GM21825 (cell line): ENCODE measurements at regions not wholly inside any gene's neighbourhood (a gene's known extent, or its start where the extent isn't known, plus 50 kb on each side); places are given as distances from the start of the nearest gene placed in this dataset.
"Not testable (repeated sequence)": the region's sequence is repeated elsewhere in the genome, so short reads cannot be mapped to it uniquely, and the experiment has no call there.

Source experiments
- ATAC-seq: cut with Tn5 transposase; IDR thresholded peaks from one replicate; pipeline ENCODE4 v1.9.1; 2021; ENCODE audit warnings: mild to moderate bottlenecking, moderate library complexity; ENCODE audit not compliant: unreplicated experiment

DNA sequence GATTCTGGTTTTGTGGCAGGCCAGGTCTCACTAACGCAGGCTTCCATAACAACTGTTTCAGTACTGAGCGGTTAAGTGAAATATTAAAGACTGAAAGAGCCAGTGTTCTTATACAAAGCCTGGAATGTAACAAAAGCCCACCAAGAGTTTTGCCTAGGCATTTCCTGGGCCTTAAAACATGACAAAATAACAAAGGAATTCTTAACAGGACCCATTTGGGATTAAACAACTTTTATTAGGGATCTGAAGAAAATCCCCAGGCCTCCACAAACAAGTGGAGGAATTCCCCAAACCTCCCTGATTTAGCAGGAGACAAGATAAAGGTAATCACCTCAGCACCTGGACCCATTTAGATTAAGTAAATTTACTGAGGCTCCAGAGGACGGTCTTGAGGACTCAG is 799.7 kb upstream of the SPRY2 start:
- ATAC-seq = no peak

- ATAC-seq = no peak
These were observed 799.1 kb upstream of the SPRY2 start for GRCh38 chr13:81139987-81140386.

DNA sequence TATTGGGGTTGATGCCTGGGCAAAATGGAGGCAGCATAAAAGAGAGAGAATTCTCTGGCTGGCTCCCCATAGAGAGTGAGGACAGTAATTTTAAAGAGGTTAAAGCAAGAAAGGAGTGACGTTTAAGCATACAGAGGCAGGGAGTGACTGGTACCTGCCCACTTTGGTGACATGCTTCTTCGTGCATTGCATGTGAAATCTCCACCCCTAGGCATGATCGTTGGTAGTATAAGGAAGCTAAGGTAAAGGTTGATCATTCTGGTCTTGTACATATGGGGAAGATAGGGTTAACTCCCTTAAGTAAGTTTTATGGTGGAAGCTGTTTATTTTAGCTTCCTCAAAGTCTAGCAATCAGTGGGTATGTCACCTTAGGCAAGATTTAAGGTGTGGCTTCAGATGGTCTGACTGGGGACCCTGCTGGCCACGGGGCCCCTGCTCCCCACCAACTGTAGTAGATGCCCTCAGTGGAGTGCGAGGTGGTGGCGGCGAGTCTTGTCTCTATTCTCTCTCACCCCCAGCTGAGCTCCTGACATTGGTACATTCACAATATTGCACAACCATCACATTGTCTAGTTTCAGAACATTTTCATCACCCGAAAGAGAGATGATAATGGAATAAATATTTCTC is 797.5 kb upstream of the SPRY2 start:
- no peak for ATAC-seq

DNA sequence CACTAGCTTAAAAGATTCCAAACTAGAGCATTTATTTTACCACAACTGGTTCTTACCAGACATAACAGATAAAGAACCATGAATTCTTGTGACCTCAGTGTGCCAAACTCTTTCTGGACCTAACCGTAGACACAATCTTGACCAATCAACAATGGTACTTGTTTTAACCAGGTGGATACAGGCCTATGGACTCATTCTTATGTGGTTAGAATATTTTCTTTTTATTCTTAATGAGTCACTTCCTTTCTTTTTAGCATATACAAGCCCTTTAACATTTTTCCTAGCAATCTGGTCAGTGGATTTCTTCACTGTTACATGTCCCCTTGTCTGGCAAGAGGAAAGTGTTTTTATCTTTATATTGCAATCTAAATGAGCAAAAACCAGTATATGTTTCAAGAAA is 792.1 kb upstream of the SPRY2 start:
- no peak for ATAC-seq

GRCh38 chr13:81117416-81117815 is 776.5 kb upstream of the SPRY2 start:
- no peak for ATAC-seq

GRCh38 chr13:81116461-81117282 is 775.7 kb upstream of the SPRY2 start:
- ATAC-seq = no peak

GRCh38 chr13:81109026-81109425 is 768.1 kb upstream of the SPRY2 start:
- ATAC-seq = no peak

GRCh38 chr13:81106348-81106747 is 765.4 kb upstream of the SPRY2 start:
- ATAC-seq = no peak

GRCh38 chr13:81104035-81104715 is 763.2 kb upstream of the SPRY2 start:
- ATAC-seq = no peak

DNA sequence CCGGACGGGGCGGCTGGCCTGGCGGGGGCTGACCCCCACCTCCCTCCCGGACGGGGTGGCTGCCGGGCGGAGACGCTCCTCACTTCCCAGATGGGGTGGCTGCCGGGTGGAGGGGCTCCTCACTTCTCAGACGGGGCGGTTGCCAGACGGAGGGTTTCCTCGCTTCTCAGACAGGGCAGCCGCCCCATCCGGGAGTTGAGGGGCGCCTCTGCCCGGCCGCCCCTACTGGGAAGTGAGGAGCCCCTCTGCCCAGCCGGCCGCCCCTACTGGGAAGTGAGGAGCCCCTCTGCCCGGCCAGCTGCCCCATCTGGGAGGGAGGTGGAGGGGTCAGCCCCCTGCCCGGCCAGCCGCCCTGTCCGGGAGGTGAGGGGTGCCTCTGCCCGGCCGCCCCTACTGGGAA is 761.1 kb upstream of the SPRY2 start:
- not testable (repeated sequence) for ATAC-seq

DNA sequence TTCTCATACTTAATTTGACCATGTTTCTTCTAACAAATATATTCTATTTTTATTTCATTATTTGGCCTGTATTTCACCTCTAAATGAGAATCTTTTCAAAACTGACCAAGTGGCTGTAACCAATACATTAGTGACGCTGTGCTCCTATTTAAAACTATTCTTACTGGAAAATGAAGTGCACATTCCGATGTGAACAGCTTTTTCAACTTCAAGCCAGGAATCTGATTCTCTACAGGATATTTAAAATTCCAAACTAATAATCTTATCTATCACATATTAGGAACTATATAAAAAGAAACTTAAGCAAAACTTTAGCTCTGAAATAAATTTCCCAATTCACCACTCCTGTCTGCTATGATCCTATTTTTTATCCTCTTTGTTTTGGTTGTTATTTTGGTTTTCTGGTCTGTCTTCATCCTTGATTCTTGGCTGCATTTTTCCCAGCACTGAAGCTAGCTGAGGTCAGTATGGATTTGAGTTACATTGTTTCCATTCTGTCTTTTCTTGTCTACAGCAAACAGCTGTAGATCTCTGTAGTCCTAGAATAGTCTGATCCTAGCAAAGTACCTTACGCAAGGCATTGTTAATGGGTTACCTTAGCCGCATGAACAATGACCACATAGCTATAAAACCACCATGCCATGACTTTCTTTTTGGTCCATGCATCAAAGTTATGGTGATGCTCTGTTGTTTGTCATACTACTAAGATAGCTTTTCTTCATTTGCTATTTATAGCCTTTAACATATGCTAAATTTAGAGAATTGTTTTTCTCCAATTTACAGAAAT is 748.6 kb upstream of the SPRY2 start:
- ATAC-seq = no peak

DNA sequence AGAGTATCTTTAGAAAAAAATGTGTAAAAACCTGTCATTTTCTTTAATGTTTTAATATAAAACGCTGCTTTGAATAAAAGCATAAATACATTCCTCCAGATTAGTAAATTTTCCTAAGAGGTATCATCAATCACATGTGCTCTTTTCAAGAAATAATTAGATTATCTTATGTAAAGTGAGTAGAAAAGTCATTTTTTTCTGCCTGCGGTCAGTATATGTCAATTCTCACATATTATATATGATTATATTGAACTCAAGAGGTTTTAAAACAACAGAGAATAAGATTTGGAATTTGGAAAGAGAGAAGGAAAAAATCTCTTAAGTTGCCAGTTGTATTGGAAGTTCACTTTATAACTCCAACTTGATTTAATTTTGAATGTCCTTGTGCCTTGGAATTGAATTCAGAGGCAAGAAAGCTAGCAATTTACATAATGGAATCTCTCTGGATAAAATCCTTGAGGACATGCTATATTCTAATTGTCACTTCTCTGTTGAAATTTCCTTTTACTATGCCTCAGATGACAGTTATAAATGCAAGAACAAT is 740.1 kb upstream of the SPRY2 start:
- no peak for ATAC-seq

- no peak for ATAC-seq
These were observed 737.1 kb upstream of the SPRY2 start for GRCh38 chr13:81078048-81078447.

DNA sequence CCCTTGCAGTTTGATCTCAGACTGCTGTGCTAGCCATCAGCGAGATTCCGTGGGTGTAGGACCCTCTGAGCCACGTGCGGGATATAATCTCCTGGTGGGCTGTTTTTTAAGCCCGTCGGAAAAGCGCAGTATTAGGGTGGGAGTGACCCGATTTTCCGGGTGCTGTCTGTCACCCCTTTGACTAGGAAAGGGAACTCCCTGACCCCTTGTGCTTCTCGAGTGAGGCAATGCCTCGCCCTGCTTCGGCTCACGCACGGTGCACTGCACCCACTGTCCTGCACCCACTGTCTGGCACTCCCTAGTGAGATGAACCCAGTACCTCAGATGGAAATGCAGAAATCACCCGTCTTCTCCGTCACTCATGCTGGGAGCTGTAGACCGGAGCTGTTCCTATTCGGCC is 728.9 kb upstream of the SPRY2 start:
- ATAC-seq = not testable (repeated sequence)

DNA sequence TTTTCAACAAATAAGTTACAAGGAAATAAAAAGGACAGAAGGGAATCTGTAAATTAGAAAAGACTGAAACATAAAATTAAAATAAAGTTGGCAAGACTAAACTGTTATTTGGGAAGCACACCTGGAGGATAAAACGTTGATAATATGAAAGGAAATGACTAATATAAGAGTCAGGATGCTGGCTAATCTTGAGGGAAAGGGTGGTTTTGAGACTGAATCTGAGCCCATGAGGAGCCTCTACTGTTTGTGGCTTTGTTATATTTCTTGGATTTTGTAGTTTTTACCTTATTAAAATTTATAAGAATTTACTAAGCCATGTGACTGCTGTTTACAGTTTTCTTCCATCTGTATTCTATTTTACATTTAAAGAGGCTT is 718.0 kb upstream of the SPRY2 start:
- no peak for ATAC-seq

DNA sequence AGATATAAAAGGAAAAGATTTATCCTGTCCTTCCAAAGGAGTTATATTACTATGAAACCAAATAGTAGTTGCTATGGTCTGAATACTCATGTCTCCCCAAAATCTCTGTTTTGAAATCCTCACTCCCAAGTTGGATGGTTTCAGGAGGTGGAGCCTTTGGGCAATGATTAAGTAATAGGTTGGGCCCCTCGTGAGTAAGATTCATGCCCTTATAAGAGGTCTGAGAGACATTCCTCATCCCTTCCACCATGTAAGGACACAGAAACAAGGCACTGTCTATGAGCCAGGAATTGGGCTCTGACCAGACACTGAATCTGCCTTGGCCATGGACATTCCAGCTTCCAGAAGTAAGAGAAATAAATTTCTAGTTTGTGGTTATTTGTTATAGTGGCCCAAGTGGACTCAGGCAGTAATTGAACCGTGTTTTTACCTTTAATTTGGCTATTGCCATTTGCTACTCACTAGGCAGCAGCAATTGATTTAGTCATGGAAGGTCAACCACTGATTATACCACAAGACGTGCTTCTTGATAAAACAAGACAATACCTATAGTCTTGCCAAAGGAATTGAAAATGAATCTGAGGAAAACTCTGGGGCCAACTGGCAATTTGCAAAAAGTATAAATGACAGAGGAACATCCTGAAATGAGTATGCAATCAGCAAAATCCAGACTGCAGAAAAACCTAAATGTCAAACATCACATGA is 717.4 kb upstream of the SPRY2 start:
- no peak for ATAC-seq

GRCh38 chr13:81051873-81052272 is 710.9 kb upstream of the SPRY2 start:
- ATAC-seq = no peak

DNA sequence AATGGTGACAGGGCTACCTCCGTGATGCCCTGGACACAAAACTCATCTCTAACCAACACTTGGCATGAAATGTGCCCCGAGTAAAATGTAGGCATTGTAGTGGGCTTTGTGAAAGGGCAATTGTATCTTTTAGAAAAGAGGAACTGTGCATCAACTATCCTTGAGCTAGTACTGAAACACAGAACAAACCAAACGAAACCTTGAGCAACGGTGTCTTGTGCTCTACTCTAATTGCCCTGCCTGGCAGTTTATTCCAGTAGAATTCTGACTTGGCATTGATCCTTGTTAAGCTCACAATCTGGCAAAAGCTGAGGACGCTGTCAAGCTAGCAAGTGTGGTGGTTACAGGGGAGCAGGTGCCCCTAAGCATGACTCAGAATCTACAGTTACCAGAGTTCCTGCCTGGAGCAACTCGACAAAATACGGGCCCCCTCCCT is 707.1 kb upstream of the SPRY2 start:
- no peak for ATAC-seq

DNA sequence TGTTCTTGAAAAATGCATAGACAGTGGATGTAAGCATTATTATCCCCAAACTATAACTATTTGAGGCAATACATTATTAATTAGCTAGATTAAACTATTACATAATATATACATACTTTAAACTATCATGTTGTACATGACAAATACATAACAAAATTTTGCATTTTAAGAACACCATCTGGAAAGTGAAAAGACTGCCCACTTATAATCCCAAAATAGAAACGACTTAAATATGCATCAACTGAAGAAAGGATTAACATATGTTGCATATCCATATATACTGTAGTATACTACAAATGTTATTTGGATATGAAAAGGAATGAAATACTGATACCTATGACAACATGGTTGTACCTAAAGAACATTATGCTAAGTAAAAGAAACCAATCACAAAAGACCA is 700.8 kb upstream of the SPRY2 start:
- no peak for ATAC-seq

DNA sequence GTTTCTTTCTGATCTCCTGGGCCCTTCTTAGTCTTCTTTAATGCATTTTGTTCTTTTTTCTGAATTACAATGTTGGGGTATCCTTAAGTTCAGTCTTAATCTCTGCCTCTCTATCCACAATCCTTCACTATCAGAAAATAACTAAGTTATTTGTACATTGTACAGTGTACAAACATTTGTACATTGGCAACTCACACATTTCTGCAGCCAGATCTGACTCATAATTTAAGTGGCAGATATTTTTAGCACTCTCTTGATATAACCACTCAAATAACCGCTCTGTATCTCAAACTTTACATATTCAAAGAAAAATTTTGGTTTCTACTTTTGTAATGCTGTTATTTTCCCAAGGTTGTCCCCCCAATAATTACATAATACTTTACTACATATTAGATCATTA is 691.1 kb upstream of the SPRY2 start:
- no peak for ATAC-seq
